Stomach (tissue), 8 donors: ENCODE measurements at regions not wholly inside any gene's neighbourhood (a gene's known extent, or its start where the extent isn't known, plus 50 kb on each side); places are given as distances from the start of the nearest gene placed in this dataset.

Experiments used
- DNase-seq, 2 donors: peaks; one replicate each; pipeline versions ENCODE4 v3.0.0 to v3.0.0-alpha.2; 2013 to 2019
- H3K27ac ChIP-seq, 5 donors: fragments of 200-600 bp in 4 of 5; sonication (generic) in 4 of 5; one replicate each; pipeline ENCODE4 v1.5.1; 2013 to 2019; ENCODE audit warnings: mild to moderate bottlenecking in 1 of 5, moderate library complexity in 1 of 5
- H3K27me3 ChIP-seq, 3 donors: fragments of 200-600 bp; sonication (generic); one replicate each; pipeline ENCODE4 v1.5.1; 2017 to 2019; ENCODE audit warnings: mixed run types in 1 of 3
- H3K36me3 ChIP-seq, 4 donors: fragments of 200-600 bp; sonication (generic); 1 replicate in 3 of 4; 2 replicates in 1 of 4; pipeline ENCODE4 v1.5.1; 2016 to 2019
- H3K4me1 ChIP-seq, 4 donors: fragments of 200-600 bp; sonication (generic); one replicate each; pipeline ENCODE4 v1.5.1; 2016 to 2019
- H3K4me3 ChIP-seq, 4 donors: fragments of 200-600 bp; sonication (generic) in 3 of 4; one replicate each; pipeline ENCODE4 v1.5.1; 2016 to 2019; ENCODE audit warnings: mild to moderate bottlenecking in 1 of 4
- H3K9me3 ChIP-seq, 4 donors: fragments of 200-600 bp; sonication (generic); one replicate each; pipeline ENCODE4 v1.5.1; 2016 to 2019
- CTCF ChIP-seq, 7 experiments: fragments of 450-650 bp in 4 of 7; fragments of 200-600 bp in 3 of 7; sonication (generic) in 3 of 7; IDR thresholded peaks; one replicate each; pipeline ENCODE4 v1.5.1; 2016 to 2019; ENCODE audit warnings: antibody characterized with exemption in 7 of 7, control low read depth in 2 of 7, mild to moderate bottlenecking in 1 of 7
- EP300 ChIP-seq: sonication (generic); formaldehyde crosslinking; IDR thresholded peaks from one replicate; pipeline ENCODE4 v1.6.1; 2017; ENCODE audit warnings: antibody characterized with exemption
- POLR2A ChIP-seq, 4 donors: fragments of 450-650 bp; IDR thresholded peaks; one replicate each; pipeline ENCODE4 v1.6.1; 2016; ENCODE audit warnings: antibody characterized with exemption in 4 of 4, control low read depth in 2 of 4, mild to moderate bottlenecking in 1 of 4, moderate library complexity in 1 of 4
- POLR2AphosphoS5 ChIP-seq, 3 donors: sonication (generic); formaldehyde crosslinking; IDR thresholded peaks; one replicate each; pipeline ENCODE4 v1.6.1; 2016; ENCODE audit warnings: antibody characterized with exemption in 3 of 3
- WGBS, 5 donors: extraction: QIAGEN DNeasy Blood & Tissue Kit in 3 of 5; methylation state at CpG; one replicate each; pipeline versions ENCODE4 v1.1.5 to v1.1.7; 2013 to 2018; 5-methylcytosine and 5-hydroxymethylcytosine counted together
- intact Hi-C: fragments of 100-400 bp; cut with DNase I; formaldehyde crosslinking; loops from one replicate; pipeline ENCODE4 v1.15.1; 2023; ENCODE audit warnings: low total_unique reads
- donor health status: healthy with polysubstance abuse.
- donor health status: Bipolar disorder and iron deficiency.
- donor health status: healthy.

- WGBS, 5 donors = 77 to 85% (median 82%) methylated on average over 2 of the region's 2 CpGs
- DNase-seq = no peak
- no peaks in the 10 kb centered on the region for H3K9me3 ChIP-seq
- H3K27ac ChIP-seq = no peak overlapping the region
- TF ChIP-seq CTCF (IDR thresholded peaks at IDR 0.05) (no peak), POLR2AphosphoS5 (IDR thresholded peaks at IDR 0.05) (no peak), POLR2A (IDR thresholded peaks at IDR 0.05) (no peak), EP300 (no peak)
- H3K27me3 ChIP-seq = no peaks in the 10 kb centered on the region
- no peaks in the 10 kb centered on the region for H3K36me3 ChIP-seq
- no peak overlapping the region for H3K4me3 ChIP-seq
- no peaks in the 10 kb centered on the region for H3K4me1 ChIP-seq
- intact Hi-C loops = no loop called here
Measured at GRCh38 chr3:59191651-59192050, 141.8 kb upstream of the CFAP20DC start.

GRCh38 chr3:59189939-59190338, 140.1 kb upstream of the CFAP20DC start:
- DNase-seq = no peak
- no peaks in the 10 kb centered on the region for H3K36me3 ChIP-seq
- no peak for TF ChIP-seq POLR2A (IDR thresholded peaks at IDR 0.05)
- TF ChIP-seq POLR2AphosphoS5 (IDR thresholded peaks at IDR 0.05) = no peak
- TF ChIP-seq EP300 = no peak
- no peak for TF ChIP-seq CTCF (IDR thresholded peaks at IDR 0.05)
- H3K9me3 ChIP-seq = no peaks in the 10 kb centered on the region
- WGBS, 5 donors = 58 to 63% (median 62%) methylated on average over 5 of the region's 5 CpGs
- H3K4me1 ChIP-seq = no peaks in the 10 kb centered on the region
- no peak overlapping the region for H3K4me3 ChIP-seq
- no peak overlapping the region for H3K27ac ChIP-seq
- H3K27me3 ChIP-seq = no peaks in the 10 kb centered on the region
- intact Hi-C loops = no loop called here

GRCh38 chr3:59189526-59189925, 139.7 kb upstream of the CFAP20DC start:
- Histone ChIP-seq H3K36me3 (no peaks in the 10 kb centered on the region), H3K9me3 (no peaks in the 10 kb centered on the region), H3K4me3 (no peak overlapping the region), H3K27me3 (no peaks in the 10 kb centered on the region), H3K27ac (no peak overlapping the region), H3K4me1 (no peaks in the 10 kb centered on the region)
- intact Hi-C loops = no loop called here
- no peak for DNase-seq
- 65 to 88% (median 80%) methylated on average over 4 of the region's 4 CpGs for WGBS, 5 donors
- no peak for TF ChIP-seq EP300
- no peak for TF ChIP-seq POLR2A (IDR thresholded peaks at IDR 0.05)
- no peak for TF ChIP-seq POLR2AphosphoS5 (IDR thresholded peaks at IDR 0.05)

- no peak for TF ChIP-seq CTCF (IDR thresholded peaks at IDR 0.05)
- no peak overlapping the region for H3K27ac ChIP-seq
- no peaks in the 10 kb centered on the region for H3K9me3 ChIP-seq
- H3K4me1 ChIP-seq = no peaks in the 10 kb centered on the region
- no peaks in the 10 kb centered on the region for H3K27me3 ChIP-seq
- 74 to 92% (median 85%) methylated on average over 1 of the region's 1 CpG for WGBS, 5 donors
- no peak overlapping the region for H3K4me3 ChIP-seq
- intact Hi-C loops = no loop called here
- H3K36me3 ChIP-seq = no peaks in the 10 kb centered on the region
- no peak for DNase-seq
Measured at GRCh38 chr3:59186725-59187124, 136.9 kb upstream of the CFAP20DC start.

GRCh38 chr3:59185591-59186369, 136.0 kb upstream of the CFAP20DC start:
- no peaks in the 10 kb centered on the region for H3K4me1 ChIP-seq
- H3K27ac ChIP-seq = no peak overlapping the region
- no peak for TF ChIP-seq EP300
- no peak for TF ChIP-seq POLR2AphosphoS5 (IDR thresholded peaks at IDR 0.05)
- no peak for TF ChIP-seq POLR2A (IDR thresholded peaks at IDR 0.05)
- H3K36me3 ChIP-seq = no peaks in the 10 kb centered on the region
- intact Hi-C loops = no loop called here
- no peak overlapping the region for H3K4me3 ChIP-seq
- peak in 1 of 2 donors; percentile 21 for DNase-seq
- 69 to 77% (median 73%) methylated on average over 3 of the region's 3 CpGs for WGBS, 5 donors
- no peaks in the 10 kb centered on the region for H3K9me3 ChIP-seq
- no peaks in the 10 kb centered on the region for H3K27me3 ChIP-seq
